Cardiac muscle cell (in vitro differentiated cells and primary cell): ENCODE measurements at regions not wholly inside any gene's neighbourhood (a gene's known extent, or its start where the extent isn't known, plus 50 kb on each side); places are given as distances from the start of the nearest gene placed in this dataset.

ENCODE experiments used
- DNase-seq, 2 donors: peaks; one replicate each; pipeline versions ENCODE4 v3.0.0 to v3.0.0-alpha.2; 2010 to 2017; ENCODE audit warnings: low read depth in 1 of 2, low spot score in 1 of 2
- H3K27ac ChIP-seq: fragments of 200-600 bp; sonication (generic); 2 replicates; pipeline ENCODE4 v1.5.1; 2016
- H3K27me3 ChIP-seq: fragments of 200-600 bp; sonication (generic); 2 replicates; pipeline ENCODE4 v1.6.0; 2016; ENCODE audit warnings: control low read depth
- H3K36me3 ChIP-seq: fragments of 200-600 bp; sonication (generic); 2 replicates; pipeline ENCODE4 v1.5.1; 2016; ENCODE audit warnings: control low read depth
- H3K4me1 ChIP-seq: fragments of 200-600 bp; sonication (generic); 2 replicates; pipeline ENCODE4 v1.8.1; 2017; ENCODE audit warnings: low read depth, mild to moderate bottlenecking, mixed run types
- H3K4me3 ChIP-seq: fragments of 200-600 bp; sonication (generic); 2 replicates; pipeline ENCODE4 v1.5.1; 2016; ENCODE audit warnings: mild to moderate bottlenecking
- H3K9me3 ChIP-seq: fragments of 200-600 bp; sonication (generic); 2 replicates; pipeline ENCODE4 v1.5.1; 2017; ENCODE audit warnings: low read depth, mild to moderate bottlenecking, control low read depth
- CTCF ChIP-seq: IDR thresholded peaks from 2 replicates; pipeline ENCODE4 v1.5.1; 2012; ENCODE audit warnings: low read depth, mild to moderate bottlenecking, low read length

- Histone ChIP-seq H3K36me3 (no peaks in the 10 kb centered on the region), H3K27me3 (no peaks in the 10 kb centered on the region), H3K4me1 (peaks cover 6% of the 10 kb centered on the region), H3K4me3 (no peak overlapping the region), H3K27ac (no peak overlapping the region), H3K9me3 (no peaks in the 10 kb centered on the region)
- TF ChIP-seq CTCF: no peak
- DNase-seq: peak in 1 of 2 donors; percentile 18
Observed at GRCh38 chr2:76667821-76668271, 854.3 kb downstream of the LRRTM4 start.

DNA sequence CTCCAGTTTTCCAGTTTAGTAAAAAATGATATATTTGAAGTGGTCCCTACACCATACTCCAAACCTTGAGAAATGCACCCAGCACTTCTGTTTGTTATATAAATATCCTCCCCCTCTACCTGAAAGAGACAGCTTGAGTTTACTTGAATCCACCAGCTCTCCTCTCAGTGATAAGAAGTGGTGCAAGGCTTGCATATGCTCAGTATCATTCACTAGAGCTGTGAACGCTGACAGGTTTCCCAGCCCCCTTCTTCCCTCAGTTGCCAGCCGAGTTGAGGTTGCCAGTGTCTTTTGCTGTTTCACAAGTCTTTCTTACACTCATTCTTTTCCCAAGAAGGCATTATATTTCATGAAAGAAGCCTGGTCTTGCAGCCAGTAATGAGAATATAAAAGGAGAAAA, 880.0 kb downstream of the LRRTM4 start:
- Histone ChIP-seq H3K27me3 (no peaks in the 10 kb centered on the region), H3K36me3 (no peaks in the 10 kb centered on the region), H3K4me3 (no peak overlapping the region), H3K9me3 (no peaks in the 10 kb centered on the region), H3K4me1 (peaks cover 30% of the 10 kb centered on the region), H3K27ac (peak overlapping the region; percentile 79)
- peak in 1 of 2 donors; percentile 83 for DNase-seq
- TF ChIP-seq CTCF: no peak

DNA sequence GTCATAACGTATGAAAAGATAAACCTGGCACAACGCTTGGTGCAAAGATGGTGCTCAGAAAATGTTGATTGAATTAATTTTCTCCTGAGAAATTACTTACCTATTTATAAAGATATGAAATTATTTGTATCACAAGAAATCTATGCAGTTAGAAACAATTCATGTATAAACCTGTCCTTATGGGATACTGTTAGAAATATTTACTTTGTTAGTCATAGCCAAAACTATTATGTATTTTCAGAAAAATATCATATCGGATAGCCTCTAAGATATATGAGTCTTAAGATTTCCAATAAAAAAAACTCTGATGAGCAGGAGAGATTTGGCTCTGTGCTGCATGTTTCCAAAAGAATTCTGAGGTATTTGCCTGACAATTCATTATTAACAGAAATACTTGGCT, 880.7 kb downstream of the LRRTM4 start:
- H3K36me3 ChIP-seq: no peaks in the 10 kb centered on the region
- peak overlapping the region; percentile 79 for H3K27ac ChIP-seq
- H3K27me3 ChIP-seq: no peaks in the 10 kb centered on the region
- H3K4me1 ChIP-seq: peaks cover 30% of the 10 kb centered on the region
- no peak for DNase-seq
- no peaks in the 10 kb centered on the region for H3K9me3 ChIP-seq
- H3K4me3 ChIP-seq: no peak overlapping the region
- TF ChIP-seq CTCF: no peak

DNA sequence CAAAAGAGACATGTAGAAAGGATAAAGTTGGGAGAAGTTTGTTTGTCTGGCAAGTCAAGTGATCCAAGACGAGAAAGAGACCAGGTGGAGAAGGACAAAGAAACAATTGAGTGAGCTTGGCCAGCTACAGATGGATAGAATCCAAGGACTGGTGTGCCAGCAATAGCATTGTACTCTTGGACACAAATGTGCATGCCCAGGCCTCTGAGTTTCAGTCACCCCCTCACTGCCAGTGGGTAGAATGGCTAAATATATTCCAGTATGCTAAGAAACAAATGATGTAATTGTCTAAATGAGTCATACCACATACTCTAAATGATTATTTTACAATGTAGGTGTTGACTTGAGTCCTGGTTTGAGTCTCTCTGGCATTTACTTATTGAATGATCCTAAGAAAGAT, 881.3 kb downstream of the LRRTM4 start:
- Histone ChIP-seq H3K36me3 (no peaks in the 10 kb centered on the region), H3K4me1 (peaks cover 30% of the 10 kb centered on the region), H3K9me3 (no peaks in the 10 kb centered on the region), H3K27ac (peak overlapping the region; percentile 79), H3K27me3 (no peaks in the 10 kb centered on the region), H3K4me3 (no peak overlapping the region)
- no peak for TF ChIP-seq CTCF
- DNase-seq: no peak

GRCh38 chr2:76639171-76639680, 883.0 kb downstream of the LRRTM4 start:
- H3K27ac ChIP-seq: no peak overlapping the region
- H3K9me3 ChIP-seq: no peaks in the 10 kb centered on the region
- TF ChIP-seq CTCF: no peak
- peaks cover 30% of the 10 kb centered on the region for H3K4me1 ChIP-seq
- no peaks in the 10 kb centered on the region for H3K36me3 ChIP-seq
- DNase-seq: no peak
- no peaks in the 10 kb centered on the region for H3K27me3 ChIP-seq
- H3K4me3 ChIP-seq: no peak overlapping the region
